GM18909 (cell line): ENCODE measurements at regions not wholly inside any gene's neighbourhood (a gene's known extent, or its start where the extent isn't known, plus 50 kb on each side); places are given as distances from the start of the nearest gene placed in this dataset.
A peak's percentile ranks its signal among the peaks of the same experiment; 100 is the strongest.
"Not testable (repeated sequence)": the region's sequence is repeated elsewhere in the genome, so short reads cannot be mapped to it uniquely, and the experiment has no call there.

Experiments used
- ATAC-seq: cut with Tn5 transposase; IDR thresholded peaks from one replicate; pipeline ENCODE4 v1.9.1; 2021; ENCODE audit warnings: mild to moderate bottlenecking; ENCODE audit not compliant: unreplicated experiment, poor library complexity

GRCh38 chr2:87621139-87621538 is 126.7 kb upstream of the PLGLB2 start:
- not testable (repeated sequence) for ATAC-seq

- ATAC-seq = not testable (repeated sequence)
Observed at GRCh38 chr2:87622720-87623119, 125.2 kb upstream of the PLGLB2 start.

DNA sequence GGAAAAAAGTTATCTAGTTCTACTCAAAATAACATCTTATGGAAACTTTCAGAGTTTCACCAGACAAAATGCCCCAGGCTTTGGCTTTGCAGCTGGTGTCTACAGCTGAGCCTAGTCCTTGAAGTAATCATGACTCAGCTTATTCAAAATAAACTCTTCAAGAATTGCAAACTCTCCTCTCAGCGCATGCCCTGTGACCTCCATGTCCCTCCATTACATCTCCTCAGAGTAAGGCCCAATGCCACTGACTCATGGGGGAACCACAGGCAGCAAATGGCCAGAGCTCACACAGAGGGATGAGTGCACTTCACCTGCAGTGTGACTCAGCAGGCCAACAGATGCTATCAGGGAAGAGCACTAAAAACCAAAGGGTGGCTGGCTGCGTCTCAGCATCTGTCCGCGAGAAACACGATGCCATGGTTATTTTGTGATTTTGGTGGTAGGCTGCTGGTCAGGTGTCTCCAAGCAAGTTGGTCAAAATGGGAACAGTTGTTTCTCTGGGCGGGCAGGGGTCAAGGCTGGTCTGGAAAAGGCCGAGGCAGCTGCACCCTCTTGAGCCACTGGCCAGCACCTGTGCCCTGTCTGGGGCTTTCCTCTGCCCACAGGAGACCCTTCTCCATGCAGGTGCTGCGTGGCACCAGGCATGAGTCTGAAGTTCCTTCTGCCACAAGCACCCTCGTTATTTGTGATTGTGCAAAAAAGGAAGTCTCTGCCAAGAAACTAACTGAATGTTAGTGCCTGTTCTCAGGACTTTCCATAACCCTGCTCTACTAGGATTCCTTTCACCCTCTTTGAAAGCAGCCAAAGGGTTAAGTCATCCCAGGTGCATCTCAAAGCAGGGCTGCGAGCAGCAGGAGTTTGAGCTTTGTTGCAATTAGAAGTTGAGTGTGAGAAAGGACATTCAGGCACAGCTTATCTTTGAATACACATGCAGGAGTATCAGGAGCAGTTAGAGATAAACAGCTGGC is 118.1 kb upstream of the PLGLB2 start:
- ATAC-seq = not testable (repeated sequence)

DNA sequence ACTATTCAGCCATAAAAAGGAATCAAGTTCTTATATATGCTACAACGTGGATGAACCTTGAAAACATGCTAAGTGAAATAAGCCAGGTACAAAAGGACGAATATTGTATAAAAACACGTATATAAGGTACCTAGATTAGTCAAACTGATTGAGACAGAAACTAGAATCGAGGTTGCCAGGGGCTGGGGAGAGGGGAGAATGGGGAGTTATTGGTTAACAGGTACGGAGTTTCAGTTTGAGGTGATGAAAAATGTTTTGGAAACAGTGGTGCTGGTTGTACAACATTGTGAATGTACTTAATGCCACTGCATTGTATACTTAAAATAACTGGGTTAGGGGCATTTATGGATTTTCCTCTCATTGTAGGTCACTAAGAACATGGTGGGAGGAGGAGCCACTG is 117.0 kb upstream of the PLGLB2 start:
- ATAC-seq = peak; percentile 71

- peak; percentile 18 for ATAC-seq
Observed at GRCh38 chr2:87631402-87631801, 116.5 kb upstream of the PLGLB2 start.

GRCh38 chr2:87633287-87633963 is 114.5 kb upstream of the PLGLB2 start:
- not testable (repeated sequence) for ATAC-seq

DNA sequence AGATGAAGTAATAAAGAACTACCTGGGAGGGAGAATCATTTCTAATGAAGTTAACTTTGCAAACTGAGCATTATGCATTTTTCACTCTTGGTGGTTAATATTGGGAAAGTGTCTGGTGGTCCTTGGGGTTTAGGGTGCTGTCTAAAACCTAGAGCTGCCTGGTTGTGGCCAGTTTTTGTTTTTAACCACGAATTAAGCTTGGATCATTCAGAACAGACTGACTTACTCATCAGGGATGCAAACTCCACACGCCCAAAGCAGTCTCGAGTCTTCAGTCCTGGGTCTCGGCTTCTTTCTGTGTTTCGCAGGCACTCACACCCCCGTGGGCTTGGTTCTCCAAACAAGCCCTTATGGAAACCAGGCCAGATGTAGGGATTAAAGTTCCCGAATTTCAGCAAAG is 113.8 kb upstream of the PLGLB2 start:
- not testable (repeated sequence) for ATAC-seq

GRCh38 chr2:87634971-87635650 is 112.8 kb upstream of the PLGLB2 start:
- not testable (repeated sequence) for ATAC-seq

DNA sequence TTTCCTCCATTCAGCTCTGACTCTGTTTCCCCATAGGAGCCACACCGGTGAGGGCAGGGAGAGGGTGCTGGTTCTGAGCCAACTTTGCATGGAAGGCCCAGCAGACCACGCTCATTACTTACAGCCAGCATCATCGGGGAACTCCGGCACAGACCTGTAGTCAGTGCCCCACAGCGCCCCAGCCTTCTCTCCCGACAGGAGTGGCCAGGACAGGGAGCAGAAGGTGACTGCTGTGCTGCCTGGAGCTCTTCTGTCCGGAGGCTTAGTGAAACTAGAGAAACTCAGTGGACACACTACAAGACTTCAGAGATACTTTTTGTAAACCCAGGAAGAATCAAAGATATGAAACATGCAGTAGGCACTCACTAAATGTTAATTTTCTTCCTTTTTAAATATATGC is 111.6 kb upstream of the PLGLB2 start:
- ATAC-seq = not testable (repeated sequence)

DNA sequence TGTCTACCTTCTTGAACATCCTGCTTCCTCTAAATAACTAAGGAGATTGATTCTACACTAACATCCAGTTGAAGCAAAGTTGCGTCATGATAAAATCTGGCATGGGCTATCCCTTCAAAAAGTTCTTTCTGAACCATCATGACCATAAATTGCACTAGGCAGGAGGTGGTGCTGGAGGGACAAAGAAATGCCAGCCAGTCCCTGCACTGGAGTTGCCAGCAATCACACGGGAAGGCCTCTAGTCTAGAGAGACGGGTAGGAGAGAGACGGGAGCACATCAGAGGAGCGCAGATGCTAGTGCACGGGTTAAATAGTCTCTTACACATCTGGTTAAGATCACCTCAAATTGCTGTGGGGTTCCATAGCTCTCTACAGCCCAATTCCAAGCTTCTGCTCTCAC is 111.2 kb upstream of the PLGLB2 start:
- not testable (repeated sequence) for ATAC-seq

GRCh38 chr2:87637249-87637990 is 110.5 kb upstream of the PLGLB2 start:
- not testable (repeated sequence) for ATAC-seq

GRCh38 chr2:87638114-87638807 is 109.6 kb upstream of the PLGLB2 start:
- not testable (repeated sequence) for ATAC-seq

DNA sequence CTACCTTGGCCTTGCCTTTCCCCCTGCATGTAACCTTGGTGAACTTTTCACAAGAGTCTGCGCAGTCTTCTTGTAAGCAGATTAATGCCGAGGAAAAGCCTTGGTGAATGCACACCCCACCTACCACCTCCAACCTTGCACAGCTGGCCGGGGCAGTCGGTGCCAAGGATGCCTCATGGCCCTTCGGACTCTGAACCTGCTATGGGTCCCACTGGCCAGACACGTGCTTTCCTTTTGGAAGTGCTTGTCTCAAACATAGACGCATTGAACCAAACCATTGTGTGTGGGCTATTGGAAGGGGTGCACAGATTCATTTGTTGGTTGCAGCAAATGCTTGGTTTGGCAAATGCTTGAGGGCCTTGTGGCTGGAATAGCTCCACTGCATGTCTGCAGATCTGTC is 109.0 kb upstream of the PLGLB2 start:
- not testable (repeated sequence) for ATAC-seq

GRCh38 chr2:87639801-87640440 is 108.0 kb upstream of the PLGLB2 start:
- ATAC-seq = not testable (repeated sequence)

- ATAC-seq = not testable (repeated sequence)
Observed at GRCh38 chr2:87640961-87641563, 106.8 kb upstream of the PLGLB2 start.

GRCh38 chr2:87643165-87643564 is 104.7 kb upstream of the PLGLB2 start:
- ATAC-seq = not testable (repeated sequence)

DNA sequence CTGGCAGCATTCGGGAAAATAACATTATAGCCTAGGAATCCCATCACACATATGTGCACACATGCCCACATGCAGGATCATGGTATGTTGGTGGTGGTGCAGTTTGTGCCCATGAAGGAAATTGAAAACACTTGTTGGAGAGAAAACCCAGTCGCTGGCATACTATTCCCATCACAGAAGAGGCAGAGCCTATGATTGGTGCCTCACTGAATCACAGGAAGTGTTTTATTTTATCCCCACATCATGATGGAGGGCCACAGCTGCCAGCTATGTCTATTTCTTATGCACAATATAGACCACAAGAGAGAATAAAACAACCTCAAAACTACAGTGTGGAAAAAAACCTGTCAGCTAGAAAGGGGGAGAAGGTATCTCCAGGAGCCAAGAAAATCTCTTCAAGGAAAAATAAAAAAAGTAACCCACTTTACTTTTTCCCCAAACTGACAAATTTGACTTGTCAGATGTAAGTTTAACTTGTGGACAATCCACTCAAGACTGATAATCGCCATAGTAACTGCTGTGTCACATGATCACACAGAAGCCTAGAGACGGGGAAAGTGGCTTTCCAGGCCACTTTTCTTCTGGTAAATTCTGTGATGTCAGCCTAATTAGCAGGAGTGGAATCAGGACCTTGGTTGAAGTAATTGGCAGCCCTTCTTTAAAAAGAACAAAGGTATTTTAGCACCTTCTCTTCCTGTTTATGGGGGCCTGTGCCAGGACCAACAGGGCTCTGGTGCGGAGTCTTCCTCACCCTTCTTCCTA is 100.0 kb upstream of the PLGLB2 start:
- not testable (repeated sequence) for ATAC-seq

- not testable (repeated sequence) for ATAC-seq
Observed at GRCh38 chr2:87648815-87649214, 99.1 kb upstream of the PLGLB2 start.
